Endothelial cell of umbilical vein (primary cell): ENCODE measurements at regions not wholly inside any gene's neighbourhood (a gene's known extent, or its start where the extent isn't known, plus 50 kb on each side); places are given as distances from the start of the nearest gene placed in this dataset.

Experiments used
- EZH2 ChIP-seq: IDR thresholded peaks from 2 replicates; pipeline ENCODE4 v1.6.1; 2012; ENCODE audit warnings: borderline replicate concordance, low read depth, mild to moderate bottlenecking, moderate library complexity, low read length, inconsistent platforms; ENCODE audit not compliant: severe bottlenecking
- FOS ChIP-seq: IDR thresholded peaks from 2 replicates; pipeline ENCODE4 v1.6.1; 2011; ENCODE audit warnings: mild to moderate bottlenecking, low read length, moderate library complexity, borderline replicate concordance; ENCODE audit not compliant: insufficient read depth
- GATA2 ChIP-seq: IDR thresholded peaks from 2 replicates; pipeline ENCODE4 v1.7.0; 2011; ENCODE audit warnings: low read depth, mild to moderate bottlenecking, moderate library complexity, mixed read lengths, low read length; ENCODE audit not compliant: insufficient read length, insufficient read depth
- POLR2A ChIP-seq: IDR thresholded peaks from 2 replicates; pipeline ENCODE4 v1.6.1; 2012; ENCODE audit warnings: low read depth, mild to moderate bottlenecking, control low read depth, low read length
- POLR2AphosphoS5 ChIP-seq: IDR thresholded peaks from 2 replicates; pipeline ENCODE4 v1.6.1; 2012; ENCODE audit warnings: low read depth, mild to moderate bottlenecking, control low read depth, low read length, moderate library complexity; ENCODE audit not compliant: insufficient read depth
- TF ChIP-seq, protein P1 (sequence below), 2 donors: IDR thresholded peaks; 1 replicate in 1 of 2; 2 replicates in 1 of 2; pipeline ENCODE4 v1.5.1; 2011; ENCODE audit warnings: low read length in 2 of 2, mild to moderate bottlenecking in 2 of 2, moderate library complexity in 2 of 2, control low read depth in 1 of 2, inconsistent platforms in 1 of 2, low read depth in 1 of 2; ENCODE audit not compliant: insufficient read depth in 1 of 2; ENCODE audit errors: extremely low read depth in 1 of 2

GRCh38 chr4:114487101-114487500, 111.5 kb upstream of the UGT8 start:
- TF ChIP-seq POLR2AphosphoS5 (no peak), EZH2 (no peak), POLR2A (no peak), GATA2 (no peak), FOS (no peak)
- TF ChIP-seq, protein P1, sequence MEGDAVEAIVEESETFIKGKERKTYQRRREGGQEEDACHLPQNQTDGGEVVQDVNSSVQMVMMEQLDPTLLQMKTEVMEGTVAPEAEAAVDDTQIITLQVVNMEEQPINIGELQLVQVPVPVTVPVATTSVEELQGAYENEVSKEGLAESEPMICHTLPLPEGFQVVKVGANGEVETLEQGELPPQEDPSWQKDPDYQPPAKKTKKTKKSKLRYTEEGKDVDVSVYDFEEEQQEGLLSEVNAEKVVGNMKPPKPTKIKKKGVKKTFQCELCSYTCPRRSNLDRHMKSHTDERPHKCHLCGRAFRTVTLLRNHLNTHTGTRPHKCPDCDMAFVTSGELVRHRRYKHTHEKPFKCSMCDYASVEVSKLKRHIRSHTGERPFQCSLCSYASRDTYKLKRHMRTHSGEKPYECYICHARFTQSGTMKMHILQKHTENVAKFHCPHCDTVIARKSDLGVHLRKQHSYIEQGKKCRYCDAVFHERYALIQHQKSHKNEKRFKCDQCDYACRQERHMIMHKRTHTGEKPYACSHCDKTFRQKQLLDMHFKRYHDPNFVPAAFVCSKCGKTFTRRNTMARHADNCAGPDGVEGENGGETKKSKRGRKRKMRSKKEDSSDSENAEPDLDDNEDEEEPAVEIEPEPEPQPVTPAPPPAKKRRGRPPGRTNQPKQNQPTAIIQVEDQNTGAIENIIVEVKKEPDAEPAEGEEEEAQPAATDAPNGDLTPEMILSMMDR (IDR thresholded peaks at IDR 0.05; ENCODE audit: extremely low read depth in 1 of 2, insufficient read depth in 1 of 2, low read depth in 1 of 2, low read length in 2 of 2): no peak
